ENCODE measurements at regions not wholly inside any gene's neighbourhood (a gene's known extent, or its start where the extent isn't known, plus 50 kb on each side); places are given as distances from the start of the nearest gene placed in this dataset.

DNA sequence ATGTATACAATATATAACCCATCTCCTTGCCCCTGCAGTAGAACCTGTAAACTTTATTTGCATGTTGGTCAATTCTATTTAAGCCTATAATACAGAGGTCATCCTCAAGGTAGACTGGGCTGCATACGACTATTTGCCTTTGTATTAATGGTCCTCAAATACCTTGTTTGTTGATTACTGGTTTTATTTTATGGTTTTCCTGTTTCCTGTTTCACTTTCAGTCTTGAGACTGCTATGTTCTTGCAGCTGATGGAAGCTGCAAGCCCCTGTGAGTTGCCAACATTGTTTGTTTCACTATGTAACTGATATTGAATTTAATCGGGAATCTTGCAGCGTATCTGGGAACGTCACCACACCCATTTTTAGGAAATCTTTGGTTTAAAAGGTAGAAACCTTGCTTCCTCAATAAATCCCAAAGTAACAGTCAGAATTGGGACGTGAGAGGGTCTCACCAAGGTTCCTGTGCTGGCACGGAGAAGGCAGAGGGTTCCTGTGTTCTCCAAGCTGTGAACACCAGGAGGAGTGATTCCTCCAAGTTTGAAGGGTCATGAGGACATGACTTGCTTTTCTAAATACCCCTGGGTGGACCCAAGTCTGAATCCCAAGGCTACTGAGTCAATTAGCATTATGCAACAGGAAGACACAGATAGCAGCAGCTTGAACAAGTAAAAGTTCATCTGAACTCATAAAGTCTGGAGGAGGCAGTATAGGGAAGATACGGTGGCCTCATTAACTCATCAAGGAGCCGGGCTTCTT, 110.6 kb upstream of the PNPLA4 start:
- intact Hi-C loops (cut with DNase I) = no loop called here
- TF ChIP-seq, protein P1, sequence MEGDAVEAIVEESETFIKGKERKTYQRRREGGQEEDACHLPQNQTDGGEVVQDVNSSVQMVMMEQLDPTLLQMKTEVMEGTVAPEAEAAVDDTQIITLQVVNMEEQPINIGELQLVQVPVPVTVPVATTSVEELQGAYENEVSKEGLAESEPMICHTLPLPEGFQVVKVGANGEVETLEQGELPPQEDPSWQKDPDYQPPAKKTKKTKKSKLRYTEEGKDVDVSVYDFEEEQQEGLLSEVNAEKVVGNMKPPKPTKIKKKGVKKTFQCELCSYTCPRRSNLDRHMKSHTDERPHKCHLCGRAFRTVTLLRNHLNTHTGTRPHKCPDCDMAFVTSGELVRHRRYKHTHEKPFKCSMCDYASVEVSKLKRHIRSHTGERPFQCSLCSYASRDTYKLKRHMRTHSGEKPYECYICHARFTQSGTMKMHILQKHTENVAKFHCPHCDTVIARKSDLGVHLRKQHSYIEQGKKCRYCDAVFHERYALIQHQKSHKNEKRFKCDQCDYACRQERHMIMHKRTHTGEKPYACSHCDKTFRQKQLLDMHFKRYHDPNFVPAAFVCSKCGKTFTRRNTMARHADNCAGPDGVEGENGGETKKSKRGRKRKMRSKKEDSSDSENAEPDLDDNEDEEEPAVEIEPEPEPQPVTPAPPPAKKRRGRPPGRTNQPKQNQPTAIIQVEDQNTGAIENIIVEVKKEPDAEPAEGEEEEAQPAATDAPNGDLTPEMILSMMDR (IDR thresholded peaks at IDR 0.05) = no peak
- Histone ChIP-seq H3K4me1 (no peaks in the 10 kb centered on the region), H3K27ac (no peak overlapping the region), H3K4me3 (peak overlapping the region; percentile 20), H3K27me3 (ENCODE audit: low read depth) (no peaks in the 10 kb centered on the region), H3K36me3 (no peaks in the 10 kb centered on the region), H3K9me3 (no peaks in the 10 kb centered on the region)
- DNase-seq = no peak
- ATAC-seq = peak in 1 of 2 donors; percentile 18

DNA sequence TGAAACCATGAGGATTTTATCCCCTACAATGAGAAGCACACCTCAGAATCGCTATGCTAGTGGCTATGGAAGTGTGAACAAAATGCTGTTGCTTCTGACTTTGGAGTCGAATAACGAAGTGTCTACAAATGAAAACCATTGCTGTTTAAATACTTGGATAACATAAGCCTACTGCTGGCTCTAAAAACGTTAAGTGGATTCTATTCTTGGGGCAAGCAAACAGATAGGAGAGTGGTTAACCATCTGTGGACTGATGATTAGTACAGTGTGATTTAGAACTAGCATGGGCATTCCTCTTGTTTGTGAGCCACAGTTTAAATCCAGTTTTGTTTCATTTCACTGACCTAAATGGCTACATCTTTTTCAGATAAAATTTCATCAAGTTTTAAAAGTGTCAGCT, 109.7 kb upstream of the PNPLA4 start:
- Histone ChIP-seq H3K9me3 (no peaks in the 10 kb centered on the region), H3K4me1 (no peaks in the 10 kb centered on the region), H3K27ac (no peak overlapping the region), H3K36me3 (no peaks in the 10 kb centered on the region), H3K4me3 (no peak overlapping the region), H3K27me3 (ENCODE audit: low read depth) (no peaks in the 10 kb centered on the region)
- TF ChIP-seq, protein P1 (IDR thresholded peaks at IDR 0.05) = no peak
- intact Hi-C loops (cut with DNase I) = no loop called here
- no peak for DNase-seq
- peak in 1 of 2 donors; percentile 77 for ATAC-seq

DNA sequence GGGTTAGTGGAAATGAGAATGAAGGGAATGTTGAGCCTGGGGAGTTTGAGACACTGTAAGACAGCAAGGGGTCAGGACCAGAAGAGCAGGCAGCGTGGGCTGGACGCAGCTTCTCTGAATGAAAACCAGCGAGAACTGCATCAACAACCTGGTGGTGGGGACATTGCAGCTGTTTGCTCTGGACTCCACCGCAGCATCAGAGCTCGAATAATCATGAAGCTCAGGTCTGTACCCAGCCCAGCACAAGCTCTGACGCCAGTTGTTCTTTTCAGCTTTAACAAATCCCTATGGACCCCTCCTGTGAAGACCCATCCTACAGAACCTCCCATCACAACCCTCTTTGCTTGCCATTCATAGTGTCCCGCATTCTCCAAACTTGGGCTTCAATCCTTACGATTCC, 106.8 kb upstream of the PNPLA4 start:
- H3K36me3 ChIP-seq = no peaks in the 10 kb centered on the region
- no peak overlapping the region for H3K4me3 ChIP-seq
- H3K27ac ChIP-seq = no peak overlapping the region
- DNase-seq (no peak), ATAC-seq (no peak)
- TF ChIP-seq, protein P1 (IDR thresholded peaks at IDR 0.05) = no peak
- intact Hi-C loops (cut with DNase I) = no loop called here
- H3K9me3 ChIP-seq = no peaks in the 10 kb centered on the region
- H3K4me1 ChIP-seq = no peaks in the 10 kb centered on the region
- no peaks in the 10 kb centered on the region for H3K27me3 ChIP-seq (ENCODE audit: low read depth)

DNA sequence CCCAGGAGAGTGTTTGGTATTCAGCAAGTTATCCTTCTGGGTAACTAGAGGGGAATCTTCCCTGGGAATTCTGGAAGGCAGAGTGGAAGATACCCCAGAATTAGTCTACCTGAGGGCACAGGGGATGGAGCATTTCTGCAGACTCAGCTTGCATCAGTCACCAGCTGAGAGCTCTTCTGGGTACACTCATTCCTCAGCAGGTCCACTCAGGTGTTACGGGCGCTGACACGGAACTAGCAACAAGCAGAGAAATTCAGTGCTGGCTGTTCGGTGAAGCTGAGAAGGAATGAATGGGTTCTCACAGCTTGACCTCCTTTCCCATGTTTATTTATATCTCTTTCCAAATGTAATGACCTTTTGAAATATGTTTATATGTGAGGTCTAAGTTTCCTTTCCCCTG, 106.0 kb upstream of the PNPLA4 start:
- no peak for ATAC-seq
- no peaks in the 10 kb centered on the region for H3K27me3 ChIP-seq (ENCODE audit: low read depth)
- intact Hi-C loops (cut with DNase I) = no loop called here
- no peaks in the 10 kb centered on the region for H3K4me1 ChIP-seq
- no peak overlapping the region for H3K4me3 ChIP-seq
- no peak overlapping the region for H3K27ac ChIP-seq
- H3K9me3 ChIP-seq = no peaks in the 10 kb centered on the region
- H3K36me3 ChIP-seq = no peaks in the 10 kb centered on the region
- no peak for DNase-seq
- TF ChIP-seq, protein P1 (IDR thresholded peaks at IDR 0.05) = no peak

DNA sequence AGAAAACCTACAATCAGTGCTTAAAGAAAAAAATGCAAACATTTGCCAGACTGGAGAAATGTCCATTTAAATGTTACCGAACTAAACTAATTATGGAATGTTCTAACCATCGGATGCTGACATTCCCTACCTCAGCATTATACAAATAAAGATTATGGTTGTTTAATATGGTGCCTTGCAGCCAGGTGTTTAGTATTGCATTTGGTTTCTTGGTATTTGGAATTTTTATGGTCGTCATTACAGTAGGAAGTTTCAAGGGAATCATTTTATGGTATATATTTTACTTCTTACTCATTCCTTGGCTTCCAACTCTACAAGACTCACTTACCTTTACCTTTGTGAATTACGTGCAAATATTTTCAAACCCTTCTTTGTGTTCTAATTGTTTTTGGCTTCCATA, 103.1 kb upstream of the PNPLA4 start:
- TF ChIP-seq, protein P1 (IDR thresholded peaks at IDR 0.05) = no peak
- intact Hi-C loops (cut with DNase I) = no loop called here
- Histone ChIP-seq H3K4me3 (no peak overlapping the region), H3K27me3 (ENCODE audit: low read depth) (no peaks in the 10 kb centered on the region), H3K4me1 (no peaks in the 10 kb centered on the region), H3K36me3 (no peaks in the 10 kb centered on the region), H3K9me3 (no peaks in the 10 kb centered on the region), H3K27ac (no peak overlapping the region)
- DNase-seq (no peak), ATAC-seq (no peak)

Data from lower lobe of right lung (tissue), 2 donors.